ENCODE measurements at regions not wholly inside any gene's neighbourhood (a gene's known extent, or its start where the extent isn't known, plus 50 kb on each side); places are given as distances from the start of the nearest gene placed in this dataset.
"Not testable (repeated sequence)": the region's sequence is repeated elsewhere in the genome, so short reads cannot be mapped to it uniquely, and the experiment has no call there.

- no peak for ATAC-seq (ENCODE audit: low read depth)
- Histone ChIP-seq H3K4me1 (ENCODE audit: insufficient read depth, poor library complexity, severe bottlenecking) (peaks cover 13% of the 10 kb centered on the region), H3K27ac (ENCODE audit: poor library complexity, severe bottlenecking) (no peak overlapping the region), H3K36me3 (ENCODE audit: low read depth) (no peaks in the 10 kb centered on the region), H3K4me3 (ENCODE audit: severe bottlenecking) (no peak overlapping the region), H3K9me3 (ENCODE audit: severe bottlenecking) (no peaks in the 10 kb centered on the region), H3K27me3 (ENCODE audit: insufficient read depth, poor library complexity, severe bottlenecking) (no peaks in the 10 kb centered on the region)
- no peak for TF ChIP-seq CTCF (IDR thresholded peaks at IDR 0.05; ENCODE audit: poor library complexity, severe bottlenecking)
- no peak for DNase-seq (ENCODE audit: low spot score)
Measured at GRCh38 chr11:134944986-134945385, 532.9 kb upstream of the B3GAT1 start.

- Histone ChIP-seq H3K9me3 (ENCODE audit: severe bottlenecking) (no peaks in the 10 kb centered on the region), H3K4me1 (ENCODE audit: insufficient read depth, poor library complexity, severe bottlenecking) (peaks cover 7% of the 10 kb centered on the region), H3K36me3 (ENCODE audit: low read depth) (no peaks in the 10 kb centered on the region), H3K27ac (ENCODE audit: poor library complexity, severe bottlenecking) (no peak overlapping the region), H3K27me3 (ENCODE audit: insufficient read depth, poor library complexity, severe bottlenecking) (no peaks in the 10 kb centered on the region), H3K4me3 (ENCODE audit: severe bottlenecking) (no peak overlapping the region)
- no peak for TF ChIP-seq CTCF (IDR thresholded peaks at IDR 0.05; ENCODE audit: poor library complexity, severe bottlenecking)
- DNase-seq (ENCODE audit: low spot score) (no peak), ATAC-seq (ENCODE audit: low read depth) (no peak)
Measured at GRCh38 chr11:134944131-134944530, 532.1 kb upstream of the B3GAT1 start.

- Histone ChIP-seq H3K27ac (ENCODE audit: poor library complexity, severe bottlenecking) (no peak overlapping the region), H3K9me3 (ENCODE audit: severe bottlenecking) (no peaks in the 10 kb centered on the region), H3K36me3 (ENCODE audit: low read depth) (no peaks in the 10 kb centered on the region), H3K4me3 (ENCODE audit: severe bottlenecking) (no peak overlapping the region), H3K4me1 (ENCODE audit: insufficient read depth, poor library complexity, severe bottlenecking) (peaks cover under 1% of the 10 kb centered on the region), H3K27me3 (ENCODE audit: insufficient read depth, poor library complexity, severe bottlenecking) (no peaks in the 10 kb centered on the region)
- no peak for ATAC-seq (ENCODE audit: low read depth)
- no peak for TF ChIP-seq CTCF (IDR thresholded peaks at IDR 0.05; ENCODE audit: poor library complexity, severe bottlenecking)
- DNase-seq (ENCODE audit: low spot score) = no peak
Measured at GRCh38 chr11:134943544-134943943, 531.5 kb upstream of the B3GAT1 start.

GRCh38 chr11:134942681-134943080, 530.6 kb upstream of the B3GAT1 start:
- Histone ChIP-seq H3K27me3 (ENCODE audit: insufficient read depth, poor library complexity, severe bottlenecking) (no peaks in the 10 kb centered on the region), H3K27ac (ENCODE audit: poor library complexity, severe bottlenecking) (no peak overlapping the region), H3K36me3 (ENCODE audit: low read depth) (no peaks in the 10 kb centered on the region), H3K4me3 (ENCODE audit: severe bottlenecking) (no peak overlapping the region), H3K4me1 (ENCODE audit: insufficient read depth, poor library complexity, severe bottlenecking) (no peaks in the 10 kb centered on the region), H3K9me3 (ENCODE audit: severe bottlenecking) (no peaks in the 10 kb centered on the region)
- no peak for TF ChIP-seq CTCF (IDR thresholded peaks at IDR 0.05; ENCODE audit: poor library complexity, severe bottlenecking)
- DNase-seq (ENCODE audit: low spot score) (no peak), ATAC-seq (ENCODE audit: low read depth) (no peak)

GRCh38 chr11:134941936-134942600, 530.0 kb upstream of the B3GAT1 start:
- not testable (repeated sequence) for H3K4me3 ChIP-seq (ENCODE audit: severe bottlenecking); H3K4me1 ChIP-seq (ENCODE audit: insufficient read depth, poor library complexity, severe bottlenecking); H3K27ac ChIP-seq (ENCODE audit: poor library complexity, severe bottlenecking); ATAC-seq (ENCODE audit: low read depth); H3K36me3 ChIP-seq (ENCODE audit: low read depth); H3K27me3 ChIP-seq (ENCODE audit: insufficient read depth, poor library complexity, severe bottlenecking); H3K9me3 ChIP-seq (ENCODE audit: severe bottlenecking); DNase-seq (ENCODE audit: low spot score)
